ENCODE measurements at regions not wholly inside any gene's neighbourhood (a gene's known extent, or its start where the extent isn't known, plus 50 kb on each side); places are given as distances from the start of the nearest gene placed in this dataset.

DNA sequence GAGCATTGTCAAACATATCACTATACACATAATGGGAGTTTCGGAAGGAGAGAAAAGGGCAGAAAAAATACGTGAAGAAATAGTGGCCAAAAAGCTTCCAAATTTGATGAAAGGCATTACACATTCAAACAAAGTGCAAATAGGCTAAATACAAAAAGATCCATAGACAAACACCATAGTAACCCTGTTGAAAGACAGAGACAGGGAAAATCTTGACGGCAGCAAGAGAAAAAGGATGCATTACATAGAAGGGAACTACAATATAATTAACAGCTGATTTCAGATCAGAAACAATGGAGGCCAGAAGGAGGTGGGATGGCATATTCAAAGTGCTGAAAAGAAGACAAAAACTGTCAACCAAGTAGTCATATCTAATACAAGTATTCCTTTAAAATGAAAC is 170.8 kb downstream of the MRPL14 start:
- intact Hi-C loops (cut with DNase I), result no loop called here
- H3K4me3 ChIP-seq, result no peak overlapping the region
- H3K4me1 ChIP-seq, result no peaks in the 10 kb centered on the region
- H3K9me3 ChIP-seq, result no peaks in the 10 kb centered on the region
- no peaks in the 10 kb centered on the region for H3K27me3 ChIP-seq (ENCODE audit: low read depth)
- no peak overlapping the region for H3K27ac ChIP-seq
- DNase-seq (no peak), ATAC-seq (no peak)
- TF ChIP-seq, protein P1, sequence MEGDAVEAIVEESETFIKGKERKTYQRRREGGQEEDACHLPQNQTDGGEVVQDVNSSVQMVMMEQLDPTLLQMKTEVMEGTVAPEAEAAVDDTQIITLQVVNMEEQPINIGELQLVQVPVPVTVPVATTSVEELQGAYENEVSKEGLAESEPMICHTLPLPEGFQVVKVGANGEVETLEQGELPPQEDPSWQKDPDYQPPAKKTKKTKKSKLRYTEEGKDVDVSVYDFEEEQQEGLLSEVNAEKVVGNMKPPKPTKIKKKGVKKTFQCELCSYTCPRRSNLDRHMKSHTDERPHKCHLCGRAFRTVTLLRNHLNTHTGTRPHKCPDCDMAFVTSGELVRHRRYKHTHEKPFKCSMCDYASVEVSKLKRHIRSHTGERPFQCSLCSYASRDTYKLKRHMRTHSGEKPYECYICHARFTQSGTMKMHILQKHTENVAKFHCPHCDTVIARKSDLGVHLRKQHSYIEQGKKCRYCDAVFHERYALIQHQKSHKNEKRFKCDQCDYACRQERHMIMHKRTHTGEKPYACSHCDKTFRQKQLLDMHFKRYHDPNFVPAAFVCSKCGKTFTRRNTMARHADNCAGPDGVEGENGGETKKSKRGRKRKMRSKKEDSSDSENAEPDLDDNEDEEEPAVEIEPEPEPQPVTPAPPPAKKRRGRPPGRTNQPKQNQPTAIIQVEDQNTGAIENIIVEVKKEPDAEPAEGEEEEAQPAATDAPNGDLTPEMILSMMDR (IDR thresholded peaks at IDR 0.05), result no peak
- H3K36me3 ChIP-seq, result no peaks in the 10 kb centered on the region

GRCh38 chr6:43954311-43955131 is 172.7 kb downstream of the MRPL14 start:
- TF ChIP-seq, protein P1 (IDR thresholded peaks at IDR 0.05), result no peak
- intact Hi-C loops (cut with DNase I), result no loop called here
- H3K4me3 ChIP-seq, result no peak overlapping the region
- ATAC-seq, result no peak
- no peak for DNase-seq
- H3K27me3 ChIP-seq (ENCODE audit: low read depth), result no peaks in the 10 kb centered on the region
- H3K27ac ChIP-seq, result no peak overlapping the region
- no peaks in the 10 kb centered on the region for H3K4me1 ChIP-seq
- no peaks in the 10 kb centered on the region for H3K9me3 ChIP-seq
- H3K36me3 ChIP-seq, result no peaks in the 10 kb centered on the region

- intact Hi-C loops (cut with DNase I), result no loop called here
- ATAC-seq (no peak), DNase-seq (no peak)
- Histone ChIP-seq H3K27ac (no peak overlapping the region), H3K4me3 (no peak overlapping the region), H3K9me3 (no peaks in the 10 kb centered on the region), H3K4me1 (no peaks in the 10 kb centered on the region), H3K36me3 (no peaks in the 10 kb centered on the region), H3K27me3 (ENCODE audit: low read depth) (no peaks in the 10 kb centered on the region)
- TF ChIP-seq, protein P1 (IDR thresholded peaks at IDR 0.05), result no peak
Measured at GRCh38 chr6:43953794-43954310, 173.4 kb downstream of the MRPL14 start.

- no peak for DNase-seq
- Histone ChIP-seq H3K9me3 (no peaks in the 10 kb centered on the region), H3K27me3 (ENCODE audit: low read depth) (no peaks in the 10 kb centered on the region), H3K27ac (no peak overlapping the region), H3K4me1 (no peaks in the 10 kb centered on the region), H3K4me3 (no peak overlapping the region), H3K36me3 (no peaks in the 10 kb centered on the region)
- no peak for ATAC-seq
- TF ChIP-seq, protein P1 (IDR thresholded peaks at IDR 0.05), result no peak
- intact Hi-C loops (cut with DNase I), result no loop called here
Measured at GRCh38 chr6:43953256-43953655, 174.0 kb downstream of the MRPL14 start.

GRCh38 chr6:43952746-43953145 is 174.5 kb downstream of the MRPL14 start:
- Histone ChIP-seq H3K36me3 (no peaks in the 10 kb centered on the region), H3K27me3 (ENCODE audit: low read depth) (no peaks in the 10 kb centered on the region), H3K9me3 (no peaks in the 10 kb centered on the region), H3K4me1 (no peaks in the 10 kb centered on the region), H3K27ac (no peak overlapping the region), H3K4me3 (no peak overlapping the region)
- ATAC-seq (no peak), DNase-seq (no peak)
- TF ChIP-seq, protein P1 (IDR thresholded peaks at IDR 0.05), result no peak
- intact Hi-C loops (cut with DNase I), result no loop called here

Measured in lower lobe of right lung (tissue), 2 donors.